ENCODE measurements at regions not wholly inside any gene's neighbourhood (a gene's known extent, or its start where the extent isn't known, plus 50 kb on each side); places are given as distances from the start of the nearest gene placed in this dataset.

DNA sequence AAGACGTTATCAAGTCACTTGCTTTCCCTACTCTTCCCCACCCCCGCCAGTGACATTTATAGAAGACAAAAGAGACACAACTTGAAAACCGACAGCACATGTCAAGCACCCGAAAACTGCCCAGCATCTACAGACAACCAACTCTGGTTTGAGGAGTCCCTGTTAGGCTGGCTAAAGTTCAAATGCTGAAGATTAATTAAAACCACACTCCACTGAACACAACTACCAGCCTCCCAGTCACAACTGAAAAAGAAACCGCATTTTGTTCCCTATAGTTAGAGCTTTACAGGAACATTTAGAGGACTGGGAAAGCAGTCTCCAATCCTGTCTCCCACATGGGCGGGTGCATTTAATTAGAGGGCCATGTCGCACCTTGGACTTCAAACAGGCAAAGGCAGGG is 73.0 kb upstream of the COX10 start:
- H3K9ac ChIP-seq (replicated peaks in 1 of 4; ENCODE audit: extremely low read depth in 1 of 4, low read depth in 3 of 4, low read length in 3 of 4) = no peak overlapping the region
- H2BK15ac ChIP-seq (ENCODE audit: low read length) = 0 out of 2 replicates have a peak overlapping the region, but pooled peaks have one; percentile 41
- 90% methylated on average over 7 of the region's 7 CpGs; no CpG with 5 or more reads in 1 of the 2 experiments for WGBS, 2 experiments (ENCODE audit: extremely low coverage in 1 of 2, insufficient coverage in 1 of 2, insufficient read length in 1 of 2, insufficient replicate concordance in 2 of 2, low coverage in 1 of 2, low lambda C conversion rate in 2 of 2, missing lambda C conversion rate in 1 of 2)
- H4K91ac ChIP-seq (replicated peaks; ENCODE audit: insufficient read length, low read length) = no peak overlapping the region
- peaks cover 0 to 1% (median 0%) of the 10 kb centered on the region in 4 experiments; a peak in 2 of 7 replicates for H3K4me1 ChIP-seq (replicated peaks in 1 of 4; ENCODE audit: control insufficient read depth in 3 of 4, insufficient read depth in 4 of 4, low read length in 3 of 4)
- H2BK120ac ChIP-seq (replicated peaks; ENCODE audit: low read depth, low read length) = no peak overlapping the region
- CTCF ChIA-PET (ENCODE audit: partially characterized antibody) = interaction anchor here (0.5 to 1.0 kb wide), 3 partner anchors 9 to 107 kb away, joined by 3 read pairs; no protein-coding TSS in a partner anchor
- no peak overlapping the region; the same call in 1 of the 2 replicates for H3K18ac ChIP-seq (ENCODE audit: extremely low read depth, low read length)
- 0 out of 4 replicates have a peak, but pooled peaks cover 0 to 4% of the 10 kb centered on the region in 2 experiments for H3K9me3 ChIP-seq (ENCODE audit: insufficient read depth in 2 of 2, low read depth in 1 of 2, low read length in 1 of 2)
- H3K4me3 ChIP-seq (ENCODE audit: extremely low read depth in 1 of 4, insufficient read depth in 2 of 4, low read depth in 3 of 4, low read length in 4 of 4) = no peak overlapping the region
- no peaks in the 10 kb centered on the region for H4K20me1 ChIP-seq (replicated peaks in 1 of 2; ENCODE audit: control insufficient read depth in 1 of 2, insufficient read depth in 2 of 2, low read length in 2 of 2)
- POLR2A ChIA-PET (ENCODE audit: partially characterized antibody) = no interaction called here
- H2BK20ac ChIP-seq (ENCODE audit: low read length) = no peak overlapping the region
- H3K4me2 ChIP-seq (ENCODE audit: insufficient read depth in 1 of 2, low read depth in 2 of 2, low read length in 2 of 2) = no peak overlapping the region
- H3K23ac ChIP-seq (ENCODE audit: insufficient read length) = no peak overlapping the region
- no peaks in the 10 kb centered on the region for H3K27me3 ChIP-seq (replicated peaks in 1 of 4; ENCODE audit: control insufficient read depth in 3 of 4, extremely low read depth in 1 of 4, insufficient read depth in 3 of 4, low read length in 3 of 4)
- no peak overlapping the region for H3K27ac ChIP-seq (ENCODE audit: low read depth, low read length)
- TF ChIP-seq PHF8 (conservative IDR thresholded peaks at IDR 0.05; ENCODE audit: low read depth, low read length) (no peak), YY1 (IDR thresholded peaks at IDR 0.05; ENCODE audit: low read depth, low read length) (no peak), CBX5 (IDR thresholded peaks at IDR 0.05; ENCODE audit: low read depth, low read length) (no peak), FOSL1 (IDR thresholded peaks at IDR 0.05; ENCODE audit: insufficient read depth, low read depth, low read length) (no peak), MAX (IDR thresholded peaks at IDR 0.05) (no peak), POLR2AphosphoS5 (IDR thresholded peaks at IDR 0.05; ENCODE audit: low read depth, low read length) (no peak), SP2 (IDR thresholded peaks at IDR 0.05; ENCODE audit: low read length) (no peak), BACH1 (IDR thresholded peaks at IDR 0.05; ENCODE audit: low read length) (no peak), CREB1 (IDR thresholded peaks at IDR 0.05) (no peak), HDAC6 (IDR thresholded peaks at IDR 0.05; ENCODE audit: low read depth, low read length) (no peak), SUZ12 (IDR thresholded peaks at IDR 0.05; ENCODE audit: low read length) (no peak), KDM1A (IDR thresholded peaks at IDR 0.05; ENCODE audit: borderline replicate concordance, low read length) (no peak), NANOG (IDR thresholded peaks at IDR 0.05; ENCODE audit: insufficient read depth, low read depth, low read length, poor library complexity, severe bottlenecking) (no peak), RNF2 (IDR thresholded peaks at IDR 0.05; ENCODE audit: borderline replicate concordance, low read depth, low read length, missing control alignments, poor library complexity, severe bottlenecking) (no peak), ZNF274 (IDR thresholded peaks at IDR 0.05; ENCODE audit: borderline replicate concordance, extremely low read depth, low read length) (no peak)
- no peak overlapping the region for H2BK5ac ChIP-seq (ENCODE audit: low read depth, low read length)
- H3K4ac ChIP-seq (replicated peaks; ENCODE audit: insufficient read length, low read depth, low read length) = no peak overlapping the region
- H3K79me1 ChIP-seq (ENCODE audit: low read depth, low read length) = no peaks in the 10 kb centered on the region
- DNase-seq (ENCODE audit: low read depth in 1 of 2, low spot score in 2 of 2) (no peak), FAIRE-seq (no peak)
- no peak overlapping the region for H2BK12ac ChIP-seq (ENCODE audit: low read depth, low read length)
- no peaks in the 10 kb centered on the region for H3K79me2 ChIP-seq (ENCODE audit: control insufficient read depth in 1 of 2, insufficient read depth in 2 of 2, low read length in 2 of 2)
- no peak overlapping the region for H4K8ac ChIP-seq (ENCODE audit: extremely low read depth, insufficient read depth, low read length)
- H3K23me2 ChIP-seq (ENCODE audit: low read depth, low read length) = 0 out of 2 replicates have a peak, but pooled peaks cover 2% of the 10 kb centered on the region
- no peak overlapping the region for H2AFZ ChIP-seq (ENCODE audit: low read length)
- H4K5ac ChIP-seq (ENCODE audit: insufficient read length, low read depth, low read length) = no peak overlapping the region
- H3K14ac ChIP-seq (ENCODE audit: insufficient read length) = no peak overlapping the region
- no peak overlapping the region for H2AK5ac ChIP-seq (ENCODE audit: low read depth, low read length)
- peaks cover 0 to 2% (median 0%) of the 10 kb centered on the region in 4 experiments; a peak in 1 of 8 replicates for H3K36me3 ChIP-seq (ENCODE audit: control insufficient read depth in 2 of 4, insufficient read depth in 4 of 4, low read length in 3 of 4)
- no peak overlapping the region for H3K56ac ChIP-seq (replicated peaks; ENCODE audit: insufficient read length, low read depth, low read length)

Measured in H1 (cell line).